Epithelial cell of esophagus (primary cell): ENCODE measurements at regions not wholly inside any gene's neighbourhood (a gene's known extent, or its start where the extent isn't known, plus 50 kb on each side); places are given as distances from the start of the nearest gene placed in this dataset.
"Not testable (repeated sequence)": the region's sequence is repeated elsewhere in the genome, so short reads cannot be mapped to it uniquely, and the experiment has no call there.

Source experiments
- DNase-seq: peaks from one replicate; pipeline ENCODE4 v3.0.0; 2010; ENCODE audit warnings: low read depth
- H3K4me3 ChIP-seq: 2 replicates; pipeline ENCODE4 v1.5.1; 2011; ENCODE audit warnings: mild to moderate bottlenecking, low read length, control low read depth
- CTCF ChIP-seq: IDR thresholded peaks from 2 replicates; pipeline ENCODE4 v1.5.1; 2011; ENCODE audit warnings: low read depth, mild to moderate bottlenecking, low read length, control low read depth, inconsistent platforms; ENCODE audit not compliant: insufficient read depth; ENCODE audit errors: missing control alignments

- TF ChIP-seq CTCF: no peak
- no peak for DNase-seq
- no peak overlapping the region for H3K4me3 ChIP-seq
Measured at GRCh38 chr18:65607161-65607560, 143.7 kb upstream of the CDH7 start.

DNA sequence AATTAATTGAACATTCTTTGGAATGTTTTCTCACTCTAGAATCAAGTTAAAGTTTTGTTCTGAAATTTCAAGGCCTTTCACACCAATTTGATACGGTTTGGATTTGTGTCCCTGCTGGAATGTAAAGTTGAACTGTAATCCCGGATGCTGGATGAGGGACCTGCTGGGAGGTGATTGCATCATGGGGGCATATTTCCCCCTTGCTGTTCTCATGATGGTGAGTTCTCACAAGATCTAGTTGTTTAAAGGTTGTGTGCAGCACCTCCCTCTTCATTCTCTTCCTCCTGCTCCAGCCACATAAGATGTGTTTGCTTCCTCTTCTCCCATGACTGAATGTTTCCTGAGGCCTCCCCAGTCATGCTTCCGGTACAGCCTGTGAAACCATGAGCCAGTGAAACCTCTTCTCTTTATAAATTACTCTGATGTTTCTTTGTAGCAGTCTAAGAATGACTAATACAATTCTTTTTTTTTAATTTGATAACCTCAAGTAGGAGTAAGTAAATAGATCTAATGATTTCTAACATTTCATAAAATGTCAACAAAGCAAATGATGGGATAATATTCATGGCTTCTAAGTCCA, 144.2 kb upstream of the CDH7 start:
- no peak for TF ChIP-seq CTCF
- DNase-seq: peak; percentile 12
- H3K4me3 ChIP-seq: no peak overlapping the region

DNA sequence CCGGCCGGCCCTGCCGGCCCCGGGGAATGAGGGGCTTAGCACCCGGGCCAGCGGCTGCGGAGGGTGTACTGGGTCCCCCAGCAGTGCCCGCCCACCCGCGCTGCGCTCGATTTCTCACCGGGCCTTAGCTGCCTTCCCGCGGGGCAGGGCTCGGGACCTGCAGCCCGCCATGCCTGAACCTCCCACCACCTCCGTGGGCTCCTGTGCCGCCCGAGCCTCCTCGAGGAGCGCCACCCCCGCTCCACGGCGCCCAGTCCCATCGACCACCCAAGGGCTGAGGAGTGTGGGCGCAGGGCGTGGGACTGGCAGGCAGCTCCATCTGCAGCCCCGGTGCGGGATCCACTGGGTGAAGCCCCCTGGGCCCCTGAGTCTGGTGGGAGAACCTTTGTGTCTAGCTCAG, 145.5 kb upstream of the CDH7 start:
- H3K4me3 ChIP-seq, DNase-seq: not testable (repeated sequence)

DNA sequence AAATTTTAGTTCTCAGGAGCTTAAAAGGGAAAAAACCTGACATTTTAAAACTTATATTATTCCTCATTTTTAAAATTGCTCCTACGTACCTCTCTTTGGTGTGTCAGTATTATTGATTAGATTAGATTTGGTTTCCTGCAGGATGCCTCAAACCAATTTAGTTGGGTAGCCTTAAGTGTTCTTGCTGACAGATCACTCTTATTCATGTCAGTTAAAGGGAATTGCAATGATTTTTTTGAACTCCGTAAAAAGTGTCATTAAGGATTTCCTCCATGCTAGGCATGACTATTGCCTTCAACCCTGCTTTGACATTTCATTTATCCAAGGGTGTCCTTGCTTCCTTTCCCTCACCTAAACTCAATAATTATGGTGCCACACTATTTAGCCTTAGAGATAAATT, 149.0 kb upstream of the CDH7 start:
- no peak for TF ChIP-seq CTCF
- no peak overlapping the region for H3K4me3 ChIP-seq
- DNase-seq: no peak

GRCh38 chr18:65592435-65592834, 158.4 kb upstream of the CDH7 start:
- TF ChIP-seq CTCF: no peak
- DNase-seq: peak; percentile 60
- H3K4me3 ChIP-seq: no peak overlapping the region

DNA sequence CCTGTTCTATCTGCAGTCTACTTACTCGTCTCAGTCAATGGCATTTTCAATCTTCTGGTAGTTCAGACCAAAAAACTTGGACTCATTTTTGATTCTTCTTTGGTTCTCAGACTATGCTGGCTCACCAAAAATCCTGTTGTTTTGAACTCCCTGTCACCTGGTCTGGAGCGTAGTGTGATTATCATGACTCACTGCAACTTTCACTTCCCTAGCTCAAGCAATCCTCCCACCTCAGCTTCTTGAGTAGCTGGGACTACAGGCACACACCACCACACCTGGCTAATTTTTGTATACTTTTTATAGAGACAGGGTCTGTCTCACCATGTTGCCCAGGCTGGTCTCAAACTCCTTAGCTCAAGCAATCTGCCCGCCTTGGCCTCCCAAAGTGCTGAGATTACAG, 163.3 kb upstream of the CDH7 start:
- DNase-seq: peak; percentile 21
- no peak for TF ChIP-seq CTCF

DNA sequence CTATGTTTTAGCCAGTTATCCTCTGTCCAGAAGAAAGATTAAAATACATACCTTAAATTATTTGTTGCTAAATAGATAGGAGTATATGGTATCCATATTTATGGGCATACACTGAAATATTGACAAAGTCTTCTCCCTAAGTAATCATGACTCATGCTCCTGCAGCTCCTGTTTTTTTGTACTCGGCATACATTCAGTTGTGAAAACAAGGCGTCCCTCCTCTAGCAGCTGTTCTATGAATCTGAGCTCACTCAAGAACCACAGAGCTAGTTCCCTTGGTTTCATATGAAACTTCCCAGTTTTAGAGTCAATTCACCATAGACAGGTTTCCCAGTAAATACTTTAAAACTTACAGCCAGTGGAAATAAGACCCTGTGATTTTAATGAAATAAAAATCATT, 168.7 kb upstream of the CDH7 start:
- H3K4me3 ChIP-seq, DNase-seq: not testable (repeated sequence)

More for the DNA sequence above, 163.3 kb upstream of the CDH7 start:
- no peak overlapping the region for H3K4me3 ChIP-seq

DNA sequence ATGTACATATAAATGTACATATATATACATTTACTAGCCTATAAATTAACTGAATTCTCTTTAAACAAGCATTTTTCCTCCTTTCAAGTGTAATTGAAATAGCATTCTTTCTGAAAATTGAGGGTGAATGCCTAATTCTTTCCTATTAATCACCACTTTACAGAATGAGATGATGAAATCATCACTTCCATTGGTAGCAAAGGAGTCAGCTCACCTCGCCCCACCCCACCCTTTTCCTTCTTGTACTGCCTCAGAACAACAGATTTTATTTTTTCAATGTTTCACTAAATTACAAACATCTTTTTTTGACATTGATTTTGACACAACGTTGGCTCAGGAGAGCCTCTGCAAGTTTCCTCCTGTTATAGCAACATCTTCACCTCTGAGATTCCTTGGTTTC, 181.9 kb upstream of the CDH7 start:
- H3K4me3 ChIP-seq: no peak overlapping the region
- peak; percentile 63 for DNase-seq
- TF ChIP-seq CTCF: no peak
